NCI-H345 treated with DMSO at 0.1 percent for 48 hours (cell line): ENCODE measurements at regions not wholly inside any gene's neighbourhood (a gene's known extent, or its start where the extent isn't known, plus 50 kb on each side); places are given as distances from the start of the nearest gene placed in this dataset.

ENCODE experiments used
- DNase-seq: peaks from one replicate; lab custom pipeline; 2025; ENCODE audit not compliant: unreplicated experiment; lab: John Stamatoyannopoulos, UW

GRCh38 chr1:213826891-213827290, 160.9 kb upstream of the PROX1 start:
- DNase-seq, result no peak

- no peak for DNase-seq
Measured at GRCh38 chr1:213828867-213829266, 158.9 kb upstream of the PROX1 start.

GRCh38 chr1:213829780-213830179, 158.0 kb upstream of the PROX1 start:
- no peak for DNase-seq

GRCh38 chr1:213830371-213830770, 157.4 kb upstream of the PROX1 start:
- DNase-seq, result no peak

- no peak for DNase-seq
Measured at GRCh38 chr1:213840575-213840974, 147.2 kb upstream of the PROX1 start.

GRCh38 chr1:213844632-213845031, 143.1 kb upstream of the PROX1 start:
- DNase-seq, result no peak

- DNase-seq, result no peak
Measured at GRCh38 chr1:213852107-213852506, 135.7 kb upstream of the PROX1 start.

- no peak for DNase-seq
Measured at GRCh38 chr1:213858581-213858980, 129.2 kb upstream of the PROX1 start.

- DNase-seq, result no peak
Measured at GRCh38 chr1:213861841-213862240, 125.9 kb upstream of the PROX1 start.

- DNase-seq, result no peak
Measured at GRCh38 chr1:213864091-213864490, 123.7 kb upstream of the PROX1 start.

- DNase-seq, result no peak
Measured at GRCh38 chr1:213868482-213868881, 119.3 kb upstream of the PROX1 start.

GRCh38 chr1:213871179-213871578, 116.6 kb upstream of the PROX1 start:
- no peak for DNase-seq

GRCh38 chr1:213874789-213875188, 113.0 kb upstream of the PROX1 start:
- DNase-seq, result no peak

GRCh38 chr1:213876531-213876930, 111.2 kb upstream of the PROX1 start:
- no peak for DNase-seq

- no peak for DNase-seq
Measured at GRCh38 chr1:213883618-213884017, 104.2 kb upstream of the PROX1 start.

GRCh38 chr1:213884402-213884801, 103.4 kb upstream of the PROX1 start:
- DNase-seq, result no peak

GRCh38 chr1:213884942-213885341, 102.8 kb upstream of the PROX1 start:
- no peak for DNase-seq

GRCh38 chr1:213887842-213888241, 99.9 kb upstream of the PROX1 start:
- DNase-seq, result no peak

GRCh38 chr1:213891989-213892902, 95.5 kb upstream of the PROX1 start:
- no peak for DNase-seq

- DNase-seq, result no peak
Measured at GRCh38 chr1:213898684-213899083, 89.1 kb upstream of the PROX1 start.

GRCh38 chr1:213899413-213899812, 88.4 kb upstream of the PROX1 start:
- no peak for DNase-seq

GRCh38 chr1:213905344-213905743, 82.4 kb upstream of the PROX1 start:
- DNase-seq, result no peak

GRCh38 chr1:213908521-213908920, 79.3 kb upstream of the PROX1 start:
- no peak for DNase-seq
